ENCODE measurements at regions not wholly inside any gene's neighbourhood (a gene's known extent, or its start where the extent isn't known, plus 50 kb on each side); places are given as distances from the start of the nearest gene placed in this dataset.

- Mint-ChIP-seq H3K4me3 (no peak overlapping the region), H3K27me3 (ENCODE audit: low read depth) (no peaks in the 10 kb centered on the region), H3K27ac (no peak overlapping the region), H3K4me1 (no peaks in the 10 kb centered on the region), H3K36me3 (ENCODE audit: low read depth) (no peaks in the 10 kb centered on the region), H3K9me3 (no peaks in the 10 kb centered on the region)
- no peak for TF ChIP-seq CTCF (IDR thresholded peaks at IDR 0.05; ENCODE audit: unreplicated experiment in 3 of 3)
These were observed 1235.7 kb downstream of the BRD1 start for GRCh38 chr22:48592066-48592345.

- TF ChIP-seq CTCF (IDR thresholded peaks at IDR 0.05; ENCODE audit: unreplicated experiment in 3 of 3) = no peak
- Mint-ChIP-seq H3K9me3 (no peaks in the 10 kb centered on the region), H3K27ac (no peak overlapping the region), H3K4me1 (no peaks in the 10 kb centered on the region), H3K27me3 (ENCODE audit: low read depth) (no peaks in the 10 kb centered on the region), H3K36me3 (ENCODE audit: low read depth) (no peaks in the 10 kb centered on the region), H3K4me3 (no peak overlapping the region)
These were observed 1236.2 kb downstream of the BRD1 start for GRCh38 chr22:48591286-48592065.

- no peak for TF ChIP-seq CTCF (IDR thresholded peaks at IDR 0.05; ENCODE audit: unreplicated experiment in 3 of 3)
- Mint-ChIP-seq H3K27ac (no peak overlapping the region), H3K27me3 (ENCODE audit: low read depth) (no peaks in the 10 kb centered on the region), H3K36me3 (ENCODE audit: low read depth) (no peaks in the 10 kb centered on the region), H3K9me3 (no peaks in the 10 kb centered on the region), H3K4me1 (no peaks in the 10 kb centered on the region), H3K4me3 (no peak overlapping the region)
These were observed 1237.8 kb downstream of the BRD1 start for GRCh38 chr22:48589901-48590300.

GRCh38 chr22:48588878-48589450, 1238.7 kb downstream of the BRD1 start:
- Mint-ChIP-seq H3K27me3 (ENCODE audit: low read depth) (no peaks in the 10 kb centered on the region), H3K9me3 (no peaks in the 10 kb centered on the region), H3K36me3 (ENCODE audit: low read depth) (no peaks in the 10 kb centered on the region), H3K4me3 (no peak overlapping the region), H3K27ac (no peak overlapping the region), H3K4me1 (no peaks in the 10 kb centered on the region)
- no peak for TF ChIP-seq CTCF (IDR thresholded peaks at IDR 0.05; ENCODE audit: unreplicated experiment in 3 of 3)

- no peak for TF ChIP-seq CTCF (IDR thresholded peaks at IDR 0.05; ENCODE audit: unreplicated experiment in 3 of 3)
- Mint-ChIP-seq H3K4me3 (no peak overlapping the region), H3K4me1 (no peaks in the 10 kb centered on the region), H3K9me3 (no peaks in the 10 kb centered on the region), H3K27ac (no peak overlapping the region), H3K27me3 (ENCODE audit: low read depth) (no peaks in the 10 kb centered on the region), H3K36me3 (ENCODE audit: low read depth) (no peaks in the 10 kb centered on the region)
These were observed 1239.4 kb downstream of the BRD1 start for GRCh38 chr22:48588151-48588877.

Data from nephron (organoid).